Activated CD4-positive, alpha-beta T cell treated with anti-CD3 and anti-CD28 coated beads, Interleukin-2, amount 50 U/mL, for 1 hour (primary cell): ENCODE measurements at regions not wholly inside any gene's neighbourhood (a gene's known extent, or its start where the extent isn't known, plus 50 kb on each side); places are given as distances from the start of the nearest gene placed in this dataset.

Experiments used
- DNase-seq: peaks from one replicate; pipeline ENCODE4 v3.0.0-alpha.2; 2020

DNA sequence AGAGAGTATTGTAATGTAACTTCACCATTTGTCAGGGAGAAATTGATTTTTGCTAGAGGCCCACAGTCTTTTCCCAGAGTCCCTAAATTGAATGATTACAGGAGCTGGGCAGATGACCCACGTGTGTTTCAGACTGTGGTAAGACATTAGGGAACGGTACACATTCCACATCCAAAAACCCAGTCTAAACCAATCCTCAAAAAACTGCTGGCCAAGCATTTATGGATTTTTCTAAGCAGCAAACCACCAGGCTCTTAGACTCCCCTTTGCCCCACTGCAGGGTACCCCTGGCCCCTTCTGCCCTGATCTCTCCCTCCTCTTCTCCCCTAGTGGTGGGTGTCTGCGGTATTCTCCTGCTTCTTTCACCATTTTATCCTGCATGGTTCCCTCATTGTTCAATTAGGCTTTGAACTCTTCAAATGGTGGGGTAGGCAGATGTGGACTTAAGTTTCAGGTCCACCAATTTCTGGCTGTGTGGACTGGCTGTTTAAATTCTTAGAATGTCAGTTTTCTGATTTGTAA lies 135.5 kb upstream of the SORCS3 start:
- no peak for DNase-seq

DNA sequence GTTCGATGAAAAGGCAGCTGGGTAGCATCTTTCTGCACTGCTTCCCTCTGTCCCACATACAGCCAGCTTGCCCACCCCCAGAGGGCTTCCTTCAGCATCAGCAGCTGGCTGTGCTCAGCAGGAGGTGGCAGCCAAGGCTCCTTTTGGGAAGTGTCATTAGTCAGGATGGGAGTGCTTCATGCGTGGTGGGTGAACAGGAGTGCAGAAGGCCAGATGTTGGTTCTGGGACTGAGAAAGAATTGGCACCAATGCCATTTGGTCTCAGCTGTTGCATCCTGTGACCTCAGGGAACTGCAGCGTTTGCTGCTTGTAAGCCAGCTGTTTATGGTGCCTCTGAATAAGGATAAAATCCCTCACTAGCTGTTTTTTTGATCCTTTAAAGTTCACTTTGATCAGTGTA lies 131.1 kb upstream of the SORCS3 start:
- DNase-seq: no peak

DNA sequence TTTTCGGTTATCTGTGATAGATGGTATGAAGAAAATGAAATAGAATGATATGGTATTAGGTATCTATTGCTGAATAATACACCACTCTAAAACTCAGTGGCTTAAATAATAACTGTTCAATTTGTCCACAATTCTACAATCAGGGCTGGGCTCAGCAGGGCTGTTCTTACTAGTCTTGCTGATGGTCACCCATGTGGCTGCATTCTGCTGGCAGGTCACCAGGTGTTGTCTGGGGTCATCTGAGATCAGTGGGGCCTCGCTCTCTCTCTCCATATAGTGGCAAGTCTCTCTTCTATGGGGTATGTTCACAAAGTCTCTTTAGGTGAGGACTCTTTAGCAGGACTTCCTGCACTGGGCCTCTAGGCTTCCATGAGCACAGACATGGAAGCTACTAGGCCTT lies 130.4 kb upstream of the SORCS3 start:
- DNase-seq: no peak

DNA sequence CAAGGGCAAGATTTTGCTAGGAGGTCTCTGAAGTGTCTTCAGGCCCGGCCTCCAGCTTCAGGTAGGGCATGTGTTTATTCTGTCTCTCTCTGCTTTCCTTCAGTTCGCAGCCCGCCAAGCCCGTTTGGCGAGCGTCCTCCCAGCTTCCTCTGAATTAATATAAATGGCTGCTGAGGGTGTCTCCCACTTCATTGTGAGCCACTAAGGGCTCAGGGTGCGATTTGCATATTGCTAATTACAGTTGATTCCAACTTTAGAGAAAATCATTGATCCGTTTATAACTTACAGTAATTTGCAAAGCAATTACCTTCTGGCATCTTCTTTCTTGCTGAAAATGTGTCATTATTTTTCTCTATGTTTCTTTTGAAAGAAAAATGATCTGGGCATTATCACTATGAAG lies 128.3 kb upstream of the SORCS3 start:
- no peak for DNase-seq

DNA sequence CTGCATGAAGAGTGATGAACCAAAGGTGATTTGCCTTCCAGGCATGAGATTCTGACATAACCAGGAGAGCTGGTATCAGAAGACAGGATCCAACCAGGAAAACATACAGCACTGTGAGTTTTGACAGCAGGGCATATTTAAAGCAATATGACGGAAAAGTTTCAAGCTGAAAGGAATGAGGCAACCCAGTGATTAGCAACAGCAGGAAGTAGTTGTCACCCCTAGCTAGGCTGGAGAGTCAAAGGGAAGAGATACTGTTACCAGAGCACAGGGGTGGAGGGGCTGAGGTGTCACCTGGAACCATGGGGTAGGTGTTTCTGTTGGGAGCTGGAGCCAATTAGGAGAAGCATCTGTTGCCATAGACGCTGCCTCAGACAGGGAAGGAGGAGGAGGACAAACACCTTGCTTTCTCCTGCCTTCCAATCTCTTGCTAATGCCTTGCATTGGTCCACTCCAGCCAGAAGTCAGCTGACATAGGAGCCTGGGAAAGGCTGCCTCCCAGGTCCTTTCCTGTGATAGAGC lies 125.4 kb upstream of the SORCS3 start:
- no peak for DNase-seq

DNA sequence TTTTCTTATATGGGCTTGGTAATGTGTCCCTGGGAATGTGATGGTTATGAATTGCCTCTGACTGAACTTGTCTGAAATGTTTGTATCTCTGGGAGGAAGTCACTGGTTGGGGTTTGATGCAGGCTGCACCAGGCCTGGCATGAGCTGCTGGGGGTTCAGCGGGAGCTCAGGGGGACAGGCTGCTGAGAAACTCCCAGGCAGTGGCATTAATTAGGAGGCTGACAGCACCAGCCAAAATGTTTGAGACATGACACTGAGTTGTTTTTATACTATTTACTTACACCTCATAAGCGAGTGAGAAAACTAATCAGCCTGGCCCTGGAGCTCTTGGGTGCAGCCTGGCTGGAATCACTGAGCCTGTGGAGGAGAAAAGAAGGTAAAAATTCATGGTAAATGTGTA lies 124.1 kb upstream of the SORCS3 start:
- DNase-seq: no peak

DNA sequence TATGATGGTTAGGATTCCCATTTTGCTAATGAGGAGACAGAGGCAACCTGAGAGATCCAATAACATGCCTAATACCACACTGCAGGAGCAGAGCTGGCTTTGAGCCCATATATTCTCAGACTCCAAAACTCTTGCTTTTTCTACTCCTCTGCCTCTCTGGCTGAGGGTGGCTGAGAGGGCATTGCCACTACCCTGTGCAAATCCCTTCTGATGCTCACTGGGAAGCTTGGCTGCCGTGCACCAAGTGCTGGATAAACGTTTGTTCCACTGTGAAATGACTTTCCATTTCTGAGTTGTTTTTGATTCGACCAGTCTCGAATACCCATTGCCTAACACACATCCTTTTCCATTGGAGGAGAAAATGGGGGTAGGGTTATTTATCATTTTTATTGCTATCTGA lies 123.1 kb upstream of the SORCS3 start:
- DNase-seq: no peak

DNA sequence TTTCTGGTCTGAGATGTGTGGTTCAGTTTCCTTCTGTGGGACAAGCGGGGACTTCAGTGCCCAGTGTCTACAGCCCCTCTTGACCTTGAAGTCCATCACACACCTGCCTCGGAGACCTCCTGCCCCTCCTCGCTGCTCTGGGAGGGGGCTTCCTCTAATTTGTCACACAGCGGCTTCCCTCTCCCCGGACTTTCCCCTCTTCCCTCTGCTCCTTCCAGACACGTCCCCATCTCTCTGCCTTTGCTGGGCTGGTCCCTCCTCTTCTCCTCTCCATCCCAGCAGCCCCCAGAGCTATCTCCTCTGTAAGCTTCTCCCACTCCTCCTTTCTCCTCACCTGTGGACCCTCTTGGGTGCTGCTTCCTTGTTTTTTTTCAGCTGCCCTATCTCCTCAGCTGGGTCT lies 122.2 kb upstream of the SORCS3 start:
- no peak for DNase-seq

DNA sequence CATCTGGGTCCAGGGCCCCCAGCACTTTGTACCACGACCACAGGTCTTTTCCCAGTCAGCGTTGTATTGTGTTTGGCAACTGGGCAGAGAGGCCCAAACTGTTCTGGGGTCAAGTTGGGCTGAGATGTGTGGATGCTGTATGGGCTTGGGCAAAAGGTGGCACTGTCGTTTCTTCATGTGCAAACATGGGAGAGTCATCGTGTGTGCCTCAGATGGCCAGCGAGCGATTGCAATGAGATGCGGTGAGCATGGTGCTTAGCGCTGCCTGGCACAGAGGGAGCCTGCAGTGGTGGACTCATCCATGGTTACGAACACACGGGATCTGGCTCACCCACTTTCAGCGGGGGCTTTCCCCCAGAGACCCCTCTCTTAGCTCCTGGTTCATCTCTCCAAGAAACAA lies 120.4 kb upstream of the SORCS3 start:
- DNase-seq: no peak

DNA sequence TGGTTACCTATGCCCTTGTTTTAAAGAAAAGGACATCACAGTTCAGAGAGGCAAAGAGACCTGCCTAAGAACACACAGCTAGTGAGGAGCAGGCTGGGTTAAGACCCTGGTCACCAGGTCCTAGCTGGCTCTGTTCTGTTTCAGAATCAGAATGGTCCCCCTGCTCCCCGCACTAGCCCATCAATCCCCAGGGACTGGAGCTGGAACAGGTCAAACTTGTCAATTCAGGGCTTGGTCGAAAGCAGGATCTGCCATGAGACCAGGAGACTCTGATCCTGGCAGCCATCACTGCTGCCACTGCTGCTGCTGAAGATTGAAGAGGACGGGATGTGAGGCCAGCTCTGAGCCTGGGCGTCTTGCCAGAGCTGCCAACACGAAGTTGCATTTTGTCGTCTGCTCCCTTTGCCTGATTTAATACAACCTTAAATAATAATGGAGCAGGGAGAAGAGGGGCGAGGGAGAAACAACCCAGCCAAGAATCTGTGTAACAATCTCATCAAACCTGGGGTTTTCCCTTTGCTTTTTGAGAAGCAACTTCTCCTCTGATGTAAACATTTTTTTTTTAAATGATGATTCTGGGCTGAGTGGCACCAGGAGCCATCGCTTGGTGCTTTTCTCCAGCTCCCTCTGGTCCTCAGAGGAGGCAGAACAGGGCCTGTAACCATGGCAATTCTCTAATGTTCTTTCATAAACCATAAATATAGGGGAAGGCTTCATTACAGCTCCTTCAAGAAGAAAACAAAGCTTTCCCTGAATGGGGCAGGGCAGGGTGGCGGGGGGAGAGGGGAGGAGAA lies 119.0 kb upstream of the SORCS3 start:
- no peak for DNase-seq

DNA sequence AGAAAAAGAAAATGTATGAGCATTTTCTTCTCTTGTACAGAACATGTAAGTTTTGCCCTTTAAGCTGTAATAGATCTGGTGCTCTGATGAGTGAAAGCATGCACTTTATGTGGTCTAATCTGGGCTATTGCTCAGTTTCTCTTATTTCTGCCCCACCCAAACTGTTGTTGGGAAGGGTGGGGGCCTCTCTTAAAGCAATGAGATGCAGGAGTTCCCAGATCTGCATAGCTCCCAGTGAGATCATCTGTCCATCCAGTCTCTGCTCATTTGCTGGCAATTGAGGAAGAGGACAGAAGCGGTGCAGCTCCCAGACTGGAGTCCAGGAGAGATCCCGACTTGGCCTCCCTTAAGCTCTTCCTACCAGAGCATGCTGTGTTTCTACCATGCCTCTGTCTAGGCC lies 114.9 kb upstream of the SORCS3 start:
- DNase-seq: no peak

DNA sequence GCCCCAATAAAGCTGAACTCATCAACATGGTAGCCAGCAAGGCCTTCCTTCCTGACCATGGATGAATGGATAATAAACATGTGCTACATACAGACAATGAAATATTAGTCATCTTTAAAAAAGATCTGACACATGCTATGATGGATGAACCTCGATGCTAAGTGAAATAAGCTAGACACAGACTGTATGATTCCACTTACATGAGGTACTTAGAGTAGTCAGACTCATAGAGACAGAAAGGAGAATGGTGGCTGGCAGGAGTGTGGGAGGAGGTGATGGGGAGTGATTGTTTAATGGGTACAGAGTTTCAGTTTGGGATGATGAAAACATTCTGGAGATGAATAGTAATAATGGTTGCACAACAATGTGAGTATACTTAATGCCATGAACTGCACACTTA lies 114.1 kb upstream of the SORCS3 start:
- no peak for DNase-seq

DNA sequence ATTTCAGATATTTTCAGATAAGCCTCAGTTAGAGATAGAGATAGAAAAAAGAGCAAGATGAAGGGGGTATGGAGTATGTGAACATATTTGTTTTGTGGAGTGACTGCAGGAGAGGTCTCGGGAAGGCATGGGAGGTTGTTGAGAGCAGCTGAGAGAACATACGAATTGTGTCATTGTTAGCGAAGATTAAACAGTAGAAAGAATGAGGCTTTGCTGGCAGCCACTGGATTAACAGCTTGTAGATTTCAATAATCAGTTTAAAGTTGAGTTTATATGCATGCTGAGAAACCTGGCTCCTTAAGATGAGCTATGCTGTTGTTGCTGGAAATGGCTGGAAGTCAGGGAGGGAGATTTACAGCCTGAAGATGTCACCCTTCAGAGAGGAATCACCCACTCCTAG lies 100.9 kb upstream of the SORCS3 start:
- DNase-seq: no peak

DNA sequence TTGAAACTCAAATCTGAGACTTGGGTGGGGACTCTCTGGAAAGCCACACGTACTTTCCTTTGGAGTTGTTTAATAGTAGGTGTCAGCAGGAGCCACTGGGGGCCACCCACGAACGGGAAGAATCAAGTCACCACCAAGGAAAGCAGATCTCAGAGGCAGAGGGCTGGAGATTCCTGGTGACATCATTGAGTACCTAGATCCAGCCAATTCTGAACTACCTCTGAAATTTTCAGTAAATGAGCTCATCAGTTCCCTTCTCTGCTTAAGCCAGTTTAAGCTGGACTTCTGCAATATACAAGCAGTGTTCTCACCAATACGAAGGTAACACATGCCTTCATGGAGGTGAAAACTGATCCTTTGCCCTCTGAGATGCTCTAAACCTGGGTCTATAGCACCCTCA lies 99.3 kb upstream of the SORCS3 start:
- no peak for DNase-seq

DNA sequence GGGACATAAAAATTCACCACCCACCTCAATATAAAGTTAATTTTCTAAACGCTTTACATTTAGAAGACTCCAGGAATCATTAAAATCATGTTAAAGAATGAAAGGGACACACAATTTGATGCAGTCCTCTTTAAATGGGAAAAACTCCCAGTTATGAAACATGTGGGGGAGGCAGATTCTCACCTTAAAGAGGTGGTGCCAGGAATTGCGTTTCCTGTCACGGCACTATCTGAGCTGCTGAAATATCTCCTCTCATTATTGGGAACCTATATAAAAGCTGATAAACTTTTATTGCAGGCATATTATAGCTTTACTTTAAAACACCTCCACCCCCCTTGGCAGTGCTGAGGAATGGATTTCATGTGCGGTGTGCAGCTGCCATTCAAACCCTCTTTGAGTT lies 94.8 kb upstream of the SORCS3 start:
- DNase-seq: no peak

DNA sequence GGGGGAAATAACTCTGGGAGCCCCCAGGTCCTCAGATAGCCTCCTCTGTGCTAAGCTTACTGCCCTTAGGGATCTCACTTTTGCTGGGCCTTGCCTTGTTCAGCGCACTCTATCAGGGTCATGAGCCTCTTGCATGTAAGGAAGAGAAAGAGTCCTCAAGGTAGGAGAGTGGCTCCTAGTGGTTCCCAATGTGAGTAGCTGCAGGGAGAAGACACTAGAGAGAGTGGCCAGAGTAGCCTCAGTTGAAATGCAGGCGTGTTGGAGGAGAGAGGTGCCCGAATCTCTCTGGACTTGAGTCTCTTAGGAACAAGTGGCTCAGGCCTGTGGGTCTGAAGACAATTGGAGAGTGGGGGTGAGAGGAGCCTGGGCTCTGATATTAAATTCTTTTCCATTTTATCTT lies 94.3 kb upstream of the SORCS3 start:
- DNase-seq: no peak

DNA sequence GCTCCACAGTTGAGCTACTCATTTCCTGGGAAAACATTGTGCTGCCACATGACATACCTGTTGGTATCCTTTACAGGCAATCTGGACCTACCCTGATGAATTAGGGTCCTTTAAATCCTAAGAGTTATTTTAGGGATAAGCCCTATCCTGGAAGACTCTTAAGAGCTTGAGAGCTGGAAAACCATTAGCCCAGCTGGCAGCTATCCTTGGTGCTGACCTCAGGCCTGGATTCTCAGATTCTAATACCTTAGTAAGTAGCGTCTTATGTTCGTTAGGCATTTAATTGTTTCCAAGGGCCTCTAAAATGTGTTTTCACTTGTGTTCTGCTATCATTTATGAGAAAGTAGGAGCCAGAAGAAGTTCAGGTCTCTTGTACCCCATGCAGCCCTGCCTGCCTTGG lies 93.0 kb upstream of the SORCS3 start:
- DNase-seq: no peak

DNA sequence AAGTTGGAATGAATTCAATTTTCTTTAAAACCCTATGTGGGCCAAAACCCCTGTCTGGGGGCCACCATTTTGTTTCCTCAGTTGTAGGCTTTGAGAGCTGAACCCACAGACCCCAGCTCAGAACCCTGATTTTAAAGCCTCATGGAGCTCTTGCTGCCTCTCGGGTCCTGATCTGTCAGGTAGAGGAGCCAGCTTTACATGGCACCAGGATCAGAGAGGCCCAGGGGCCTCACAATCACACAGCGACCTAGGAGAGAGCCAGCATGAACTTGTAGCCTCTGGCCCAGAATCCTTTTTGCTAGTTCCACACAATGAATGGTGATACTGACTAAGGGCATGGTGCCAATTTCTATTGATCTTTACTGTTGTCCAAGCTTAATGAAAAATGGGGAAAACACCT lies 84.3 kb upstream of the SORCS3 start:
- DNase-seq: no peak

DNA sequence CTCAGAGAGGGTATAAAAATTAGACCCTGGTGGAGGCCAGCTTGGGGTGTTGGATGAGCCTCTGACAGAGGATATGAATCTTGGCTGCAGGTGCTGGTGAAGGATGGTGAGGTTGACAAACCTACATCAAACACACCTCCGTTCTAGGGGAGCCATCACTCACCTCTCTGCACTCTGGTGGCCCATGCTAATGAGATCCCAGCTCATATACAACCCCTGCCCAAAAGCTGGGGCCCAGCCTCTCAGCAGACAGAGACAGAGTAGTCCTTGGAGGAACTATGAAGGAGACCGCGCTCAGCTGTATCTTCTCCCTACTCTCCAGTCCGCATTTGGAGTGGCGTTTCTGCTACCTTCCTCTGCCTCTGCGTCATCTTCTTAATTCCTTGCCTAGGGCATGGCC lies 83.1 kb upstream of the SORCS3 start:
- DNase-seq: no peak

DNA sequence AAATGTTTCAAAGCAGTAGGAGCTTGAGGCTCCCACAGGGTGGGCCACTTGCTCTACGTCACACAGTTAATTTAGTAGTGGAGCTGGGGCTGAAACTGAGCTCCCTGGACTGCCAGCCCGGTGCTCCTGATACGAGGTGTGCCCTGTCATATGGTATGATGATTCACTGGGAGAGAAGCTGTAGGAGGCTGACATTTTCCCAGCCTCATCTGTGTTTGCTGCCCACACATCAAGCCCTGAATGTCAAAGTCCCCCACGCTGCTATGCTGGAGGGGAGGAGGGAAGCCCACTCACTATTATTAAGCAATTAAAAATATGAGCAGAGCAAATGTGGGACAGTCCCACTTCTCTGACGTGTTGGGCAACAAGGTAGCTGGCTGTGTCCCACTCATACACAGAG lies 81.2 kb upstream of the SORCS3 start:
- no peak for DNase-seq

DNA sequence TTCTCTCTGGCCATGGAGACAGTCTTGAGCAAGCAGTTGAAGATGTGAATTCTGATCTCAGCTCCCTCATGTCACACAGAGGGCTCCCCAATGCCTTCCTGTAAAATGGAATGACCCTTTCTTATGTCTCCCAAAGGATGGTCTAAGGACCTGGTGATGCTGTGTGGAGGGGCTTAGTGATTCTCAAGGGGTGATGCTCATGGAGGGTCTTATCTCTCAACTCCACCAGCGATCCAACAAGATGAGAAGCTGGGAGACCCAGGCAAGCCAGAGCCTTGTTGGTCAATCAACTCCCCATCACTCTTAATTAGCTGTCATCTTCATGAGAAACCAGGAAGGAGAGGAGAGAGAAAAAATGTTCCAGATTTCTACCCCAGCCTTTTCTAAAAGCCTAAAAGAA lies 78.0 kb upstream of the SORCS3 start:
- no peak for DNase-seq

DNA sequence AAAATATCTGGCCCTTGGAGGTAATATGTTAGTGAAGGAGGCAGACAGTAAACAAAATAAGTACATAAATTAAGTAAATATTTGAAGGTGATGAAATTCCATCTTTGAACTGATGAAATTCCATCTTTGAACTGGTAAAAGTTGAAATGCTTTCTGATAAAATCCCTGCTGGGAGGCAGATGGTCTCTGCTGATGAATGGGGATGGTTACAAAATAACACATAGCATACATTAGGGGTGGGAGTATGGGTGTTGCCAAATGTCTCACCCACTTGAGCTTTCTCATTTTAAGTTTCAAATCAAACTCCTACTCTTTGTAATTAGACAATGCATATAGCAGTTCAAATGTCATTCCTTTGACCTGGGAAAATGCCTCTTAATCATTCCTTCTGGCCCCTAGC lies 77.5 kb upstream of the SORCS3 start:
- no peak for DNase-seq

DNA sequence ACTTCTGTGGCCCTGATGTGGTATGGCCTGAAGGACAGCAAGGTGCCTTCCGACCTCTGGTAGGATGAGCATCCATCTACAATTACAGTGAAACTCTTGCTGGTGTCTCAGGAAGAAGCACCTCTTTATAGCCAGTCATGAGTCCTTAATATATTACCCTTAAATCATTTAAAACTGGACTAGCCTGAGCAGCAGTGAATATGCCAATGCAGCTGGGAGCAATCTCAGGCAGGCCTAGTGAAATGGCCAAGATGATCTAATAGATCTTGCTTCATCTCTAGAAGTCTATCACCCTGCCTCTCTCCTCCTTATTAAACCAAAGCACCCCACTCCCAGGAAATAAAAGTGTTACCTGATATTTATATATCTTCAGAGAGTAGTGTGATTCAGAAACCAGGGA lies 66.7 kb upstream of the SORCS3 start:
- no peak for DNase-seq

DNA sequence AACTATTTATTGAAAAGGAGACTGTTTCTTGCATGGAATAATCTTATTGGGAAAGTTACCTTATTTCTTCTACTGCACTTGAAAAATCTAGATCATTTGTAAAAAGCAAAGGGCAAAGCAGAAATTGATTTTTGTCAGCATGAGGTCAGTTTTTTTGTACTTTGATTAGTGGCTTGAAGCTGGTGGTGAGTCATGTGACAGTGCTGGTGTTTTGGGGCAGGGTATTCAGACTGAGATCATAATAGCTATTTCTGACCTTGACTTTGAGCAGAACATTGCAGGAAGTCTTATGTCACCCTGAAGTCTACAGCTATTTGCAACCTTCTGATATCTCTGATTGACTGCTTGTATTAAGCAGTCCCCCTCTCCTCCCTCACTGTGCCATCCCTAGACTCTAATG lies 66.3 kb upstream of the SORCS3 start:
- DNase-seq: no peak

DNA sequence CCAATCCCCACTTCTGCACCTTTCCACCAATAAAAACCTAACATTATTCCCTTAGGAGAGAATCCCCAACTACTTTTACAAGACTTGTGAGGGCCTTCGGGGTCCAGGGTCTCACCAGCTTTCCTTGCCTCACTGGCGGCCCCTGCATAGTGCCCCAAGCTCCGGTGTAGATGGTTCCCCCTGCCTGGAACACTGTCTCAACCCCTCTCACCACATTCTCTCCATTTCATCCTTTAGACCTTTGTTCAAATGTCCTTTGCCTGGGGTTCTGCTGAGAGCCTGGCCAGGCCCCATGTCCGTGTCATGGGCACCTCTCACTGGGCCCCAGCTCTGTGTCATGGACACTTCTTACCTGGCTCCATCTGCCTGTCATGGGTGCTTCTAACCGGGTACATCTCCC lies 64.5 kb upstream of the SORCS3 start:
- no peak for DNase-seq
